Progenitor cell of endocrine pancreas (in vitro differentiated cells): ENCODE measurements at regions not wholly inside any gene's neighbourhood (a gene's known extent, or its start where the extent isn't known, plus 50 kb on each side); places are given as distances from the start of the nearest gene placed in this dataset.
"Not testable (repeated sequence)": the region's sequence is repeated elsewhere in the genome, so short reads cannot be mapped to it uniquely, and the experiment has no call there.

Source experiments
- DNase-seq: peaks from one replicate; pipeline ENCODE4 v3.0.0; 2021; ENCODE audit warnings: low spot score; ENCODE audit not compliant: unreplicated experiment
- H3K27ac Mint-ChIP-seq: 2 replicates; pipeline ENCODE4 v1.8.0; 2021; ENCODE audit warnings: mild to moderate bottlenecking, moderate library complexity, mixed read lengths
- H3K27me3 Mint-ChIP-seq: 2 replicates; pipeline ENCODE4 v1.8.0; 2021; ENCODE audit warnings: mixed read lengths
- H3K36me3 Mint-ChIP-seq: 2 replicates; pipeline ENCODE4 v1.8.0; 2022; ENCODE audit warnings: mixed read lengths; ENCODE audit not compliant: insufficient read depth
- H3K4me1 Mint-ChIP-seq: 2 replicates; pipeline ENCODE4 v1.8.0; 2021; ENCODE audit warnings: low read depth, mixed read lengths
- H3K4me3 Mint-ChIP-seq: 2 replicates; pipeline ENCODE4 v1.8.0; 2021; ENCODE audit warnings: low read depth, mild to moderate bottlenecking, moderate library complexity, mixed read lengths
- H3K9me3 Mint-ChIP-seq: 2 replicates; pipeline ENCODE4 v1.8.0; 2021; ENCODE audit warnings: low read depth, mixed read lengths
- CTCF ChIP-seq: fragments of 200-600 bp; sonication (generic); IDR thresholded peaks from one replicate; pipeline ENCODE4 v1.5.0; 2021; ENCODE audit warnings: antibody characterized with exemption, mild to moderate bottlenecking; ENCODE audit not compliant: unreplicated experiment

- Mint-ChIP-seq H3K4me3 (no peak overlapping the region), H3K4me1 (no peaks in the 10 kb centered on the region), H3K27me3 (no peaks in the 10 kb centered on the region), H3K9me3 (no peaks in the 10 kb centered on the region), H3K36me3 (no peaks in the 10 kb centered on the region), H3K27ac (no peak overlapping the region)
- no peak for DNase-seq
- no peak for TF ChIP-seq CTCF
Observed at GRCh38 chr6:140663094-140663493, 1288.6 kb upstream of the CITED2 start.

- no peak for DNase-seq
- no peak for TF ChIP-seq CTCF
- Mint-ChIP-seq H3K27ac (no peak overlapping the region), H3K27me3 (no peaks in the 10 kb centered on the region), H3K4me3 (no peak overlapping the region), H3K36me3 (no peaks in the 10 kb centered on the region), H3K4me1 (no peaks in the 10 kb centered on the region), H3K9me3 (no peaks in the 10 kb centered on the region)
Observed at GRCh38 chr6:140661691-140662090, 1287.2 kb upstream of the CITED2 start.

- Mint-ChIP-seq H3K27me3 (no peaks in the 10 kb centered on the region), H3K4me3 (no peak overlapping the region), H3K36me3 (no peaks in the 10 kb centered on the region), H3K9me3 (no peaks in the 10 kb centered on the region), H3K4me1 (no peaks in the 10 kb centered on the region), H3K27ac (no peak overlapping the region)
- no peak for TF ChIP-seq CTCF
- no peak for DNase-seq
Observed at GRCh38 chr6:140660295-140660694, 1285.8 kb upstream of the CITED2 start.

- no peak for DNase-seq
- Mint-ChIP-seq H3K27me3 (no peaks in the 10 kb centered on the region), H3K4me1 (peaks cover 5% of the 10 kb centered on the region), H3K36me3 (no peaks in the 10 kb centered on the region), H3K27ac (no peak overlapping the region), H3K9me3 (peaks cover 3% of the 10 kb centered on the region), H3K4me3 (no peak overlapping the region)
- no peak for TF ChIP-seq CTCF
Observed at GRCh38 chr6:140653972-140654371, 1279.5 kb upstream of the CITED2 start.

GRCh38 chr6:140653506-140653905, 1279.1 kb upstream of the CITED2 start:
- Mint-ChIP-seq H3K27me3 (no peaks in the 10 kb centered on the region), H3K27ac (no peak overlapping the region), H3K36me3 (no peaks in the 10 kb centered on the region), H3K9me3 (peaks cover 6% of the 10 kb centered on the region), H3K4me1 (peaks cover 5% of the 10 kb centered on the region), H3K4me3 (no peak overlapping the region)
- DNase-seq, result no peak
- TF ChIP-seq CTCF, result no peak

GRCh38 chr6:140649502-140649901, 1275.1 kb upstream of the CITED2 start:
- H3K4me1 Mint-ChIP-seq, DNase-seq: not testable (repeated sequence)

GRCh38 chr6:140647322-140647721, 1272.9 kb upstream of the CITED2 start:
- H3K4me3 Mint-ChIP-seq, H3K27ac Mint-ChIP-seq, H3K27me3 Mint-ChIP-seq, H3K4me1 Mint-ChIP-seq, DNase-seq, H3K36me3 Mint-ChIP-seq: not testable (repeated sequence)
- H3K9me3 Mint-ChIP-seq, result peaks cover 30% of the 10 kb centered on the region

More at GRCh38 chr6:140649502-140649901, 1275.1 kb upstream of the CITED2 start:
- H3K27me3 Mint-ChIP-seq, H3K27ac Mint-ChIP-seq, H3K4me3 Mint-ChIP-seq, H3K36me3 Mint-ChIP-seq: not testable (repeated sequence)
- H3K9me3 Mint-ChIP-seq, result peaks cover 26% of the 10 kb centered on the region
